Mesenteric fat pad (tissue), 1 donor: ENCODE measurements at regions not wholly inside any gene's neighbourhood (a gene's known extent, or its start where the extent isn't known, plus 50 kb on each side); places are given as distances from the start of the nearest gene placed in this dataset.
"Not testable (repeated sequence)": the region's sequence is repeated elsewhere in the genome, so short reads cannot be mapped to it uniquely, and the experiment has no call there.

ENCODE experiments used
- DNase-seq: peaks from one replicate; pipeline ENCODE4 v3.0.0-alpha.2; 2020; ENCODE audit warnings: low spot score
- donor health status: DM: yes; HTN: yes; CAD: no.

DNA sequence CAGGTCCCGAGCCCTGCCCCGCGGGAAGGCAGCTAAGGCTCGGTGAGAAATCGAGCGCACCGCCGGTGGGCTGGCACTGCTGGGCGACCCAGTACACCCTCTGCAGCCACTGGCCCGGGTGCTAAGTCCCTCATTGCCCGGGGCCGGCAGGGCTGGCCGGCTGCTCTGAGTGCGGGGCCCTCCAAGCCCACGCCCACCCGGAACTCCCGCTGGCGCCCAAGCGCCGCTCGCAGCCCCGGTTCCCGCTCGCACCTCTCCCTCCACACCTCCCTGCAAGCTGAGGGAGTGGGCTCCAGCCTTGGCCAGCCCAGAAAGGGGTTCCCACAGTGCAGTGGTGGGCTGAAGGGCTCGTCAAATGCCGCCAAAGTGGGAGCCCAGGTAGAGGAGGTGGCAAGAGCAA is 63.2 kb upstream of the IER3 start:
- DNase-seq = not testable (repeated sequence)

DNA sequence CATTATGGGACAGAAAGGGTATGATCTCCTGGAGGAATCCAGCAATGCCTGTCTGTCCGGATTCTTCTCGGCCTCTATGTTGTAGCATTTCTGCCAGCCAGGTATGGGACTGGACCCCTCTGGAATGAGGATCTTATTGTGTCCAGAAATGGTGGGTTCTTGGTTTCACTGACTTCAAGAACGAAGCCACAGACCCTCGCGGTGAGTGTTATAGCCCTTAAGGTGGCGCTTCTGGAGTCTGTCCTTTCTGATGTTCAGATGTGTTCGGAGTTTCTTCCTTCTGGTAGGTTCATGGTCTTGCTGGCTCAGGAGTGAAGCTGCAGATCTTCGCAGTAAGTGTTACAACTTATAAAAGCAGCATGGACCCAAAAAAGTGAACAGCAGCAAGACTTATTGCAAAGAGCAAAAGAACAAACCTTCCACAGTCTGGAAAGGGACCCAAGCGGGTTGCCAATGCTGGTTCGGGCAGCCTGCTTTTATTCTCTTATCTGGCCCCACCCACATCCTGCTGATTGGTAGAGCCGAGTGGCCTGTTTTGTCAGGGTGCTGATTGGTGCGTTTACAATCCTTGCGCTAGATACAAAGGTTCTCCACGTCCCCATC is 62.3 kb upstream of the IER3 start:
- no peak for DNase-seq

DNA sequence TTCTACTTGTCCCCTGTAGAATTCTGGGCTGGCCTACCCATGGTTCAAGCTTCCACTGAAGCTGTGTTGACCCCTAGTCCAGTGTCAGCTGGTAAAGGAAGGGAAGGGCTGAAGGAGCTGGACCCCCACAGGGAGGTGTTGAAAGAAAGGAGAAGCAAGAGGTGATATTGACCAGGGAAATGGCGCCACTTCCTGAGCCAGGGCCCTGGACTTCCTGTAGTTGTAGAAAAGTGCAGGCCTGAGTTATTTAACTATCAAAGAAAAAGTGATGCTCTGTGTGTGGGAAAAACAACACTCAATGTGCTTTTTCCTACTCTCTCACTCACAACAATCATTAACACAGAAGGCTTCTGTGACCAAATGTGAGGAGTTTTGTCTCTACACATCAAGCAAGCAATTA is 60.0 kb upstream of the IER3 start:
- no peak for DNase-seq

DNA sequence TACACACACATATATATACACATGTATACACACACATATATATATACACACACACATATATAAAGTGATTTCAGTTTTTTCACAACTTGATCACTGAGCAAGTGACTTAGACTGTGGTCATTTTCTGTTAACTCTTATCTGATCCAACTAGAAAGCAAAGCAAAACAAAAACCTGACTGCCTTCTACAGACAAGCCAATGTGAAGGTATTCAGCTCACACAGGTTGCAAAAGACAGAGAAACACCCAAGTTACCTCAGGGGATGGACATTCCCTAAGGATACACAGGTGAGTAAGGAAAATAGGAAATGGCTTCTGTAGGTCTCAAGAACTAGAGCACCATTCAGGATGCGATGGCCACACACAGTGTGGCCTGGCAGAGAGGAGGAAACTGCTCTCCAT is 58.4 kb upstream of the IER3 start:
- no peak for DNase-seq

DNA sequence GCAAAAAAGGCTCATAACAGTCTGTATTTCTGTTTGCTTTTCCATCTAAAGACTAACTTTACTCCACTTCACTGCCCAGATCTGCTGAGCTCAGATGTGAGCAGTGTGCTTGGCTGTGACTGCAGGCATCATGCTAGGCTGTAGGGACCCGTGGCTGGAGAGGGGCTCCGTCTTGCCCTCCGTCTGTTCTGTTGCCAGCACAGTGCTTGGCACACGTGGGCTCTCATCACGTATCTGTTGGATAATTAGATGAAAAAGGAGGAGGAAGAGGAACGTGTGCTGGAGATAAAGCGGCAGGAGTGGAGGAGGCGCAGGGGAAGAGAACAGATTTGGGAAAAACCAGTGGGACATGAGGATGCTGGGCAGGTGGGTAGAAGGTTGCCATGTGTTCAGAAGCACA is 57.6 kb upstream of the IER3 start:
- DNase-seq = no peak

DNA sequence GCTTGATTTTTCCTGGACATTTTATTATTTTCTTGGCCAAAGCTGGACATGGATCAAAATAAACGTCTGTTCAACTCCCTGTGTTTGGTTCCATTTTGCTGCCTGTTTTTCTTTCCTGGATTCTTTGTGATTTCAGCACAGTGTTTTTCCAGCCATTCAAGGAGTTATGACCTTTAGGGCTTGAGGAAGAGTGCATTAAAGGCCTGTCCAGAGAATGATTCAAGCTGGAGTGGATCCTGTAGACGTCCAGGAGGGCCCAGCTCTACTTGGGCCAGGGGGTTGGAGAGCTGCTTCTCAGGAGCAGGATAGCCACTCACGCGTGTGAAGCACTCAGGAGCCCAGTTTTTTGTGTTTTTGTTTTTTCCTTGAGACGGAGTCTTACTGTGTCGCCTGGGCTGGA is 56.5 kb upstream of the IER3 start:
- DNase-seq = no peak

DNA sequence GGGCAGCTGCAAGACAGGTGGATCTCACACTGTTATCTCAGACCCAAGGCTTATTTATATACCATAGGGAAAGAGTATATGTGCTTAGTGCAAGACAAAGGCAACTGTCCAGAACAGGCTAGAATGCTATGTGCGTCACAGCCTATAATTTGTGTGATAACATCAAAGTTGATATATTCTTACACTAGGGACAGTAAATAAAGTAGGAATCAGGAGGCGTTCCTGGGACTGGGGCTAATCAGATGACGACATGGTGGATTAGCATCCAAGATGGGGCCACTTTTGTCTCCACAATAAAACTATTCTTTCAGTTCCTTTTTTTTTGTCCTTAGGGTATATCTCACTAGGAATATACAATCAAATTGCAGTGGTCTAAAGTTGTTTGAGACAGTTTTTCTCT is 54.9 kb upstream of the IER3 start:
- DNase-seq = no peak

DNA sequence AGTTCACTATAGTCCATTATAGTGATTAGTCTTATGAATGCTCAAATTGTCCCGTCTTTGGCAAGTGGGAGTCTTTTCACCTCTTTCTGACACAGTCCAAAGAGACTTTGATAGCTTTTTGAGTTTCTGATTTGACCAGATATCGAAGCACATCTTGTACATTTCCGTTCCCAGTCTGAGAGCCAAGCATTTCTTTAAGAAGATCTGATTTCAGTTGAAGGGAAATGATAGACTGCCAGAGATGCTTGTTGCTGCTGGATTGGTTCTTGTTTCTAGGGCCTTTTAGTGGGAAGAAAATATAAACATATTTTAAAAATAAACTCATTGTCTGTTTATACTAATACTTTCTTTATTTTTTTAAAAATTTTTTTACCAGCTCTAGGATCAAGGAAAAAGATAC is 54.1 kb upstream of the IER3 start:
- DNase-seq = no peak

DNA sequence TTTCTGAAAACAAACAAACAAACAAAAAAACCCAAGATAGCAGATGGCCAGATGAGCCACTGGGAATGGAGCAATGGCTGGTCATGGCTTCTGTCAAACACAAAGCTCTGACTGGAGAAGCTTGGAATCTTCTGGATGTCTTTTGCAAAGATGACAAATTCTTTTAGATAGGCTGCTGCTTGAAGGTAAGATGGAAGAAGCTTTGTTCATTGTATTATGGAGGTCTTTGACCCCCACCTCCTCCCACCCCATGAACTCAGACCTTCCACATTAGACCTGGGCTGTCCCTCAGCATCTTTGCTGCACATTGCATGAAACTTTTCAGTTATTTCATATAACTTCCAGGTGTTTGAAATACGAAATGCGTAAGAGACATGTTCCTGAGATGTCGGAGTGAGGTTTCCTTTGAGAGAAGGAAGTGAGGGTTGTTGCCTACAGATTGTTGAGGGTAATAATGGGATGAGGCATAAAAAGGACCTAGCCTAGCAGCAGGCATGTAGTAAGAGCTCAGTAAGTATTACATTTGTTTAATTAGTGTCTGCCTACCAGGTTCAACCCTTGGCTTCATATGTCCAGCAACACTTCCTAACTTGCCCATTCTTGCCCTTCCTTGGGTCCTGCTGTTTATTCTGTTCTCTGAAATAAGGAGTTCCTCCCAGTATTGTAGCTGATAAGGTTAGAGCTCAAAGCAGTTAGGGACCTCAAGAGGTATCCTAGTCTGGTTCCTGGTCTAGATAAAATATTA is 51.4 kb upstream of the IER3 start:
- no peak for DNase-seq
